Vagina (tissue), 2 donors: ENCODE measurements at regions not wholly inside any gene's neighbourhood (a gene's known extent, or its start where the extent isn't known, plus 50 kb on each side); places are given as distances from the start of the nearest gene placed in this dataset.

ENCODE experiments used
- DNase-seq, 2 donors: peaks; one replicate each; pipeline ENCODE4 v3.0.0-alpha.2; 2017; ENCODE audit errors: extremely low spot score in 2 of 2
- H3K27ac ChIP-seq: fragments of 200-600 bp; sonication (generic); one replicate; pipeline ENCODE4 v1.5.1; 2019
- H3K27me3 ChIP-seq: fragments of 200-600 bp; sonication (generic); one replicate; pipeline ENCODE4 v1.5.1; 2019
- H3K36me3 ChIP-seq, 2 donors: fragments of 200-600 bp; sonication (generic); one replicate each; pipeline ENCODE4 v1.5.1; 2017 to 2019
- H3K4me1 ChIP-seq: fragments of 200-600 bp; sonication (generic); one replicate; pipeline ENCODE4 v1.5.1; 2019
- H3K4me3 ChIP-seq, 2 donors: fragments of 200-600 bp; sonication (generic); 1 replicate in 1 of 2; 2 replicates in 1 of 2; pipeline ENCODE4 v1.5.1; 2016 to 2019
- H3K9me3 ChIP-seq: fragments of 200-600 bp; sonication (generic); one replicate; pipeline ENCODE4 v1.5.1; 2019
- CTCF ChIP-seq, 3 experiments: fragments of 450-650 bp in 2 of 3; fragments of 200-600 bp in 1 of 3; sonication (generic) in 1 of 3; IDR thresholded peaks; one replicate each; pipeline ENCODE4 v1.5.1; 2017 to 2019; ENCODE audit warnings: antibody characterized with exemption in 3 of 3, mild to moderate bottlenecking in 2 of 3, moderate library complexity in 2 of 3
- POLR2A ChIP-seq, 2 donors: fragments of 450-650 bp; IDR thresholded peaks; one replicate each; pipeline ENCODE4 v1.6.1; 2017; ENCODE audit warnings: antibody characterized with exemption in 2 of 2, mild to moderate bottlenecking in 2 of 2, moderate library complexity in 2 of 2
- POLR2AphosphoS5 ChIP-seq, 2 donors: sonication (generic); formaldehyde crosslinking; IDR thresholded peaks; one replicate each; pipeline ENCODE4 v1.9.0; 2017; ENCODE audit warnings: antibody characterized with exemption in 2 of 2, mild to moderate bottlenecking in 2 of 2, low read depth in 1 of 2; ENCODE audit not compliant: insufficient read depth in 1 of 2
- intact Hi-C: fragments of 100-400 bp; cut with DNase I; formaldehyde crosslinking; loops from one replicate; pipeline ENCODE4 v1.15.1; 2023

GRCh38 chr2:49664827-49665226, 510.5 kb upstream of the FSHR start:
- no peak for TF ChIP-seq POLR2A (IDR thresholded peaks at IDR 0.05)
- TF ChIP-seq CTCF (IDR thresholded peaks at IDR 0.05): no peak
- TF ChIP-seq POLR2AphosphoS5 (IDR thresholded peaks at IDR 0.05; ENCODE audit: insufficient read depth in 1 of 2, low read depth in 1 of 2): no peak
- no peaks in the 10 kb centered on the region for H3K9me3 ChIP-seq
- H3K4me1 ChIP-seq: no peaks in the 10 kb centered on the region
- H3K27ac ChIP-seq: no peak overlapping the region
- H3K27me3 ChIP-seq: no peaks in the 10 kb centered on the region
- no peaks in the 10 kb centered on the region for H3K36me3 ChIP-seq
- no peak overlapping the region for H3K4me3 ChIP-seq
- DNase-seq: no peak
- intact Hi-C loops: no loop called here

DNA sequence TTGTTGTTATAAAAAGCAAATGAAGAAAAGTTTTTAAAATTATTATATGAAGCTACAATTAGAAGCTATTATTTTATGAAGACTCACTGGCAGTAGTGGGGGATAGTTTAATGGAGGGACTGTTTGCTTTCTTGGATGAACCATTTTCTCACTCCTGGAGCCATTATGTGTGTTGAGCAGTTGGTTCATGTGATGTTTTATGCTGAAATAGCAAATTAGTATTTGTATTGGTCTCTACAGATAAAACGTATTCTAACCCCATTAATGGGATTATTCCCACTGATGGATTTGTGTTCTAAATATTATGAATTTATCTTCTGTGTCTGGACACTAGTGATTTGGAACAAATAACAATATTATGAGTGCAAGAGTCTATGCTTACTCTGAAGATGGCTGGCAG, 507.5 kb upstream of the FSHR start:
- intact Hi-C loops: no loop called here
- no peak for DNase-seq
- Histone ChIP-seq H3K9me3 (no peaks in the 10 kb centered on the region), H3K27ac (no peak overlapping the region), H3K4me3 (no peak overlapping the region), H3K4me1 (no peaks in the 10 kb centered on the region), H3K27me3 (no peaks in the 10 kb centered on the region), H3K36me3 (no peaks in the 10 kb centered on the region)
- no peak for TF ChIP-seq POLR2AphosphoS5 (IDR thresholded peaks at IDR 0.05; ENCODE audit: insufficient read depth in 1 of 2, low read depth in 1 of 2)
- no peak for TF ChIP-seq CTCF (IDR thresholded peaks at IDR 0.05)
- TF ChIP-seq POLR2A (IDR thresholded peaks at IDR 0.05): no peak

DNA sequence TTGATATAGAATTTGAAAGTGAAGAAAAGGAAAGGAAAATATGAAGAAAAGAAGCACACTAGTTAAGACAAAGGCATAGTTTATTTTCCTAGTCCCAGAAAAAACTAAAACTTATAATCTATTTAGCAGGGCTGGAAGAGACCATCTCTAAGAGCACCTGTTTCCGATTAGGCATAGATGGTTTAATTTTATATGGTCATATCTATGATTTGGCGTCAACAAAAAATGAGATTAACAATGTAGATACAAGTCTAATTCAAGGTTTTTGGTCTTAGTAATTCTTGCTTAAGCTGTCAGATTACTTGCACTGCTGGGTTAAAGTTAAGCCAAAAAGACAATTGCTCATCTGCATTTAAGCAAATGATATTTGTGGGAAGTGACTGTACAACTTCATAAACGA, 502.5 kb upstream of the FSHR start:
- Histone ChIP-seq H3K4me1 (no peaks in the 10 kb centered on the region), H3K27ac (no peak overlapping the region), H3K27me3 (no peaks in the 10 kb centered on the region), H3K9me3 (no peaks in the 10 kb centered on the region), H3K36me3 (no peaks in the 10 kb centered on the region), H3K4me3 (no peak overlapping the region)
- no peak for DNase-seq
- TF ChIP-seq POLR2A (IDR thresholded peaks at IDR 0.05): no peak
- no peak for TF ChIP-seq CTCF (IDR thresholded peaks at IDR 0.05)
- TF ChIP-seq POLR2AphosphoS5 (IDR thresholded peaks at IDR 0.05; ENCODE audit: insufficient read depth in 1 of 2, low read depth in 1 of 2): no peak
- intact Hi-C loops: no loop called here

- TF ChIP-seq CTCF (IDR thresholded peaks at IDR 0.05) (no peak), POLR2A (IDR thresholded peaks at IDR 0.05) (no peak), POLR2AphosphoS5 (IDR thresholded peaks at IDR 0.05; ENCODE audit: insufficient read depth in 1 of 2, low read depth in 1 of 2) (no peak)
- no peak overlapping the region for H3K27ac ChIP-seq
- no peak overlapping the region for H3K4me3 ChIP-seq
- H3K27me3 ChIP-seq: no peaks in the 10 kb centered on the region
- intact Hi-C loops: no loop called here
- no peaks in the 10 kb centered on the region for H3K36me3 ChIP-seq
- H3K4me1 ChIP-seq: no peaks in the 10 kb centered on the region
- H3K9me3 ChIP-seq: no peaks in the 10 kb centered on the region
- DNase-seq: no peak
Observed at GRCh38 chr2:49643149-49643548, 488.8 kb upstream of the FSHR start.

DNA sequence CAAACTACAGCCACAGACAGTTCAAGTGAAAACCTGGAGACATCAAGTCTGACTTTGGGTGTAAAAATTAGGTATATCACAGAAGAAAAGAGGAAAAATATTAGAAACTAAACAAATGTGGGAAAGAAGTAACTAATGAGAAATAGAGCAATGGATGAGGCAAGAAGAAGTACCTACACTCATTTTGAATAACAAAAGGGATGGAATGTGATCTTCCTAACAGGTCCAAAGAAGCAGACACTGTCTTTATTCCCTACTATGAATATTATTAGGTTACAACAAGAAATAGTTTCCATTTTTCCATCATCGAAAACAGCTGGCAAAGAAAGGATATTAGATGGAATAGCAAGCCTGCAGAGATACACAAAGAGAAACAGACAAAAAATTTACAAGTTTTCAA, 486.3 kb upstream of the FSHR start:
- no peak overlapping the region for H3K4me3 ChIP-seq
- intact Hi-C loops: no loop called here
- no peak overlapping the region for H3K27ac ChIP-seq
- H3K9me3 ChIP-seq: no peaks in the 10 kb centered on the region
- H3K4me1 ChIP-seq: no peaks in the 10 kb centered on the region
- TF ChIP-seq CTCF (IDR thresholded peaks at IDR 0.05) (no peak), POLR2A (IDR thresholded peaks at IDR 0.05) (no peak), POLR2AphosphoS5 (IDR thresholded peaks at IDR 0.05; ENCODE audit: insufficient read depth in 1 of 2, low read depth in 1 of 2) (no peak)
- DNase-seq: no peak
- no peaks in the 10 kb centered on the region for H3K36me3 ChIP-seq
- H3K27me3 ChIP-seq: no peaks in the 10 kb centered on the region
